ENCODE measurements at regions not wholly inside any gene's neighbourhood (a gene's known extent, or its start where the extent isn't known, plus 50 kb on each side); places are given as distances from the start of the nearest gene placed in this dataset.

- no peak for TF ChIP-seq CTCF (IDR thresholded peaks at IDR 0.05; ENCODE audit: low read depth, low read length)
- TF ChIP-seq EZH2phosphoT487 (IDR thresholded peaks at IDR 0.05; ENCODE audit: low read depth): no peak
- Histone ChIP-seq H4K20me1 (ENCODE audit: insufficient read depth, low read length) (no peaks in the 10 kb centered on the region), H3K9me3 (ENCODE audit: insufficient read depth, low read length) (no peaks in the 10 kb centered on the region), H3K4me3 (ENCODE audit: low read length) (no peak overlapping the region), H3K4me1 (ENCODE audit: low read length) (no peaks in the 10 kb centered on the region), H2AFZ (ENCODE audit: low read depth, low read length) (no peak overlapping the region), H3K36me3 (replicated peaks; ENCODE audit: low read depth, low read length) (no peaks in the 10 kb centered on the region), H3K79me2 (ENCODE audit: low read length) (no peaks in the 10 kb centered on the region), H3K27me3 (ENCODE audit: low read depth, low read length) (no peaks in the 10 kb centered on the region), H3K27ac (ENCODE audit: low read length) (no peak overlapping the region), H3K9ac (ENCODE audit: low read length) (no peak overlapping the region), H3K4me2 (ENCODE audit: low read length) (no peak overlapping the region)
These were observed 1704.8 kb upstream of the CDH9 start for GRCh38 chr5:28743025-28743715.

DNA sequence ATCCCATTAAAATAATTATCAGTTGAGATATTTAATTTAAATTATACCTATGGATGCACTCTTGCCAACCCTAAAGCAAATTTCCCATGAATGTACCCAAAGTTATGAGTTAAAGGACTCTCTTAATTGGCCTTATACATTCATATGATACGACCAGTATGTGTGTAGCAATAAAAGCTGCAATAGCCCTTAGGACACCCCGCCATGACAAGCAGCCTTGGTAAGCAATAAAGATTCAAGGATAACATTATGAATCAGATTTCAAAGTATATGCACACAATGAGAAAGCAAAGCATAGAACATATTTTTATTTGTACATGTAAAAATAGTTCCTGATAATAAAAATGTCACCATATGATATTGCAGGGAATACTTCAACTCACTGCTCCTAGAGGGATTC, 1699.3 kb upstream of the CDH9 start:
- Histone ChIP-seq H3K36me3 (replicated peaks; ENCODE audit: low read depth, low read length) (no peaks in the 10 kb centered on the region), H3K9ac (ENCODE audit: low read length) (no peak overlapping the region), H3K27ac (ENCODE audit: low read length) (no peak overlapping the region), H2AFZ (ENCODE audit: low read depth, low read length) (no peak overlapping the region), H3K4me2 (ENCODE audit: low read length) (no peak overlapping the region), H3K27me3 (ENCODE audit: low read depth, low read length) (no peaks in the 10 kb centered on the region), H4K20me1 (ENCODE audit: insufficient read depth, low read length) (no peaks in the 10 kb centered on the region), H3K4me1 (ENCODE audit: low read length) (no peaks in the 10 kb centered on the region), H3K4me3 (ENCODE audit: low read length) (no peak overlapping the region), H3K9me3 (ENCODE audit: insufficient read depth, low read length) (no peaks in the 10 kb centered on the region), H3K79me2 (ENCODE audit: low read length) (no peaks in the 10 kb centered on the region)
- no peak for TF ChIP-seq CTCF (IDR thresholded peaks at IDR 0.05; ENCODE audit: low read depth, low read length)
- TF ChIP-seq EZH2phosphoT487 (IDR thresholded peaks at IDR 0.05; ENCODE audit: low read depth): no peak

DNA sequence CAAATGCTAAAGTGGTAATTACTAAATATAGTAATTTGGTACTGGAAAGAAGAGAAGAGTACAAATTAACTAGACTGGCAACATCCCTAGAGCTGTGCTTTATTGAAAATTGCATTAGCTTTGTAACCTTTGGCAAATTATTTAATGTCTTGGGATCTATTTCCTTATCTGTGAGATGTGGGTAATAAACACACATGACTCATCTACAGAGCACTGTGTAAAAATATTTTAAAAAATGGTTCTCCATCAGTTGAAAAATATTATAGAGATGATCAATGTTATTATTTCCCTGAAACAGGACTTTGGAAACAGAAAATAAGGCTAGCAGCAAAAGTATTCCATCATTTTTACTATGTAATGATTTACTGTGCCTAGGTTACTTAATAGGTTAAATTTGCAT, 1698.8 kb upstream of the CDH9 start:
- Histone ChIP-seq H2AFZ (ENCODE audit: low read depth, low read length) (no peak overlapping the region), H3K4me3 (ENCODE audit: low read length) (no peak overlapping the region), H4K20me1 (ENCODE audit: insufficient read depth, low read length) (no peaks in the 10 kb centered on the region), H3K27me3 (ENCODE audit: low read depth, low read length) (no peaks in the 10 kb centered on the region), H3K79me2 (ENCODE audit: low read length) (no peaks in the 10 kb centered on the region), H3K4me1 (ENCODE audit: low read length) (no peaks in the 10 kb centered on the region), H3K27ac (ENCODE audit: low read length) (no peak overlapping the region), H3K9me3 (ENCODE audit: insufficient read depth, low read length) (no peaks in the 10 kb centered on the region), H3K9ac (ENCODE audit: low read length) (no peak overlapping the region), H3K36me3 (replicated peaks; ENCODE audit: low read depth, low read length) (no peaks in the 10 kb centered on the region), H3K4me2 (ENCODE audit: low read length) (no peak overlapping the region)
- TF ChIP-seq EZH2phosphoT487 (IDR thresholded peaks at IDR 0.05; ENCODE audit: low read depth): no peak
- TF ChIP-seq CTCF (IDR thresholded peaks at IDR 0.05; ENCODE audit: low read depth, low read length): no peak

DNA sequence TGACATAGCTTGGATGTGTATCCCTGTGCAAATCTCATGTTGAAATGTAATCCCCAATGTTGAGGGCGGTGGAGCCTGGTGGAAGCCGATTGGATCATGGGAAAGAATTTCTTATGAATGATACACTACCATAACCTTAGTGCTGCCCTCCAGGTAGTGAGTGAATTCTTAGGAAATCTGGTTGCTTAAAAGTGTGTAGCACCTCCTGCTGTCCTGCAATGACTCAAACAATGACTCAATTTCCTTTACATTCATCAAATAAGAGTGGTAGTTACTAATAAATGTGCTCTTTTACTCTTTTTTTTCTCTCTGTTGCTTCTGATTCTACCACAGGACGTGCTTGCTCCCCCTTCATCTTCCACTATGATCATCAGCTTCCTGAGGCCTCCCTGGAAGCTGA, 1696.0 kb upstream of the CDH9 start:
- Histone ChIP-seq H3K4me1 (ENCODE audit: low read length) (no peaks in the 10 kb centered on the region), H3K27ac (ENCODE audit: low read length) (no peak overlapping the region), H3K9me3 (ENCODE audit: insufficient read depth, low read length) (no peaks in the 10 kb centered on the region), H4K20me1 (ENCODE audit: insufficient read depth, low read length) (no peaks in the 10 kb centered on the region), H3K4me3 (ENCODE audit: low read length) (no peak overlapping the region), H3K4me2 (ENCODE audit: low read length) (no peak overlapping the region), H3K79me2 (ENCODE audit: low read length) (no peaks in the 10 kb centered on the region), H3K27me3 (ENCODE audit: low read depth, low read length) (no peaks in the 10 kb centered on the region), H3K36me3 (replicated peaks; ENCODE audit: low read depth, low read length) (no peaks in the 10 kb centered on the region), H2AFZ (ENCODE audit: low read depth, low read length) (no peak overlapping the region), H3K9ac (ENCODE audit: low read length) (no peak overlapping the region)
- TF ChIP-seq CTCF (IDR thresholded peaks at IDR 0.05; ENCODE audit: low read depth, low read length) (no peak), EZH2phosphoT487 (IDR thresholded peaks at IDR 0.05; ENCODE audit: low read depth) (no peak)

All from OCI-LY3 (cell line).